HFF-Myc (cell line): ENCODE measurements at regions not wholly inside any gene's neighbourhood (a gene's known extent, or its start where the extent isn't known, plus 50 kb on each side); places are given as distances from the start of the nearest gene placed in this dataset.
A peak's percentile ranks its signal among the peaks of the same experiment; 100 is the strongest.

Experiments used
- DNase-seq: peaks from one replicate; pipeline ENCODE4 v3.0.0-alpha.2; 2011; ENCODE audit warnings: low read depth; ENCODE audit errors: extremely low read depth
- H3K4me3 ChIP-seq: replicated peaks from 2 replicates; pipeline ENCODE4 v1.5.1; 2011; ENCODE audit warnings: low read depth, mild to moderate bottlenecking, control low read depth, low read length
- CTCF ChIP-seq: IDR thresholded peaks from 2 replicates; pipeline ENCODE4 v1.5.1; 2012; ENCODE audit warnings: mild to moderate bottlenecking, low read depth, low read length, control low read depth; ENCODE audit errors: missing control alignments

DNA sequence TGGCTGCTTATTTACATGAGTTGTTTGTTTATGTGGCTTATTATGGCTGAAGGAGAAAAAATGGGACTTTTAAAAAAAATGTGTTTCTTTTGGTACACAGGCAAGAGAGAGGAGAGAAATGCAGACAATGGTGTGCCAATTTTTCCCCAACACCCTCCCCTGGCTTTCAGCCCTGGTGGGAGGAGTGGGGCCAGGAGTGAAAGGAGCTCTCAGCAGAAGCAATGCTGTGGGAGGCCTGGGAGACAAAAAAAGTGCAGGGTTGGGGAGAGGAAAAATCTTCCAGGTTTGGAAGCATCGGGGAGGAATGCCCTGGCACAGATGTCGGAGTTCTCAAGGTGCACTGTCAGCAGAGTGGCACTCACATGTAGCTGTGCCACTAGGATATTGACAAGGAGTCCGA, 117.7 kb upstream of the FOXB1 start:
- no peak for DNase-seq
- TF ChIP-seq CTCF, result no peak
- H3K4me3 ChIP-seq, result no peak overlapping the region

- no peak for TF ChIP-seq CTCF
- no peak overlapping the region for H3K4me3 ChIP-seq
- peak; percentile 7 for DNase-seq
These were observed 118.3 kb upstream of the FOXB1 start for GRCh38 chr15:59885832-59886231.

DNA sequence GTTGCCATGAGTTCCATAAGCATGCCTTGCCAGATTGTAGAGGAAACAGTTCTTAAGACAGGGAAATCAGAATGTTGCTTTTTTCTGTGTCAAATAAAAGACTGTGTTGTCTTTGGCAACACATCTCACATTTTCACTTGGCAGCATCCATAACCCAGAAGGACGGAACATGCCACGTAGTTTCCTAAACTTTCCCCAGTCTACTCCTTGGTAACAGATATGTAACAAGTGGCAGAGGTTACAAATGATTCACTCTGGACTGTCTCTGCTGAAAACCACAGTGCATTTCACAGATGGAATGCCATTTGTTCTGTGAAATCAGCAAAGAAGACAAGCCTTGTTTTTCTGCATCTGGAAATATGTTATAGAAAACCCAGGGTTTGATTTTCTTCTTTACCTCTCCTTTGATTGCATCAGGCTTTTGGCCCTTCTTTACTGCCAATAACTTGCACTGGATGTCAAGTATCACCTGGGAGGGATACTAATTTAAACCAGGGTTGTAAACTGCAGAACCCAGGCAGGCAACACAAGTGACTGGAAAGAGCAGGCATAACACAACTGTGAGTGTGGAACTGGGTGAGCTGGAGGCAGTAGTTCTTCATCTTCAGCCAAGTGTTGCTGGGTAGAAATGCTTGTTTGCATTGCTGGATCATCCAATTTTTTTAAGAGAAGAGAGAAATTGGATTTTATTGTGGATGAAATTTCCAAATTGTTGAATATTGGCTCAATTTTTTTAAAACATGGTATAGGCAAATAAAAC, 124.4 kb upstream of the FOXB1 start:
- no peak for TF ChIP-seq CTCF
- no peak for DNase-seq
- no peak overlapping the region for H3K4me3 ChIP-seq

GRCh38 chr15:59876140-59876539, 128.0 kb upstream of the FOXB1 start:
- no peak for DNase-seq
- no peak overlapping the region for H3K4me3 ChIP-seq
- no peak for TF ChIP-seq CTCF

DNA sequence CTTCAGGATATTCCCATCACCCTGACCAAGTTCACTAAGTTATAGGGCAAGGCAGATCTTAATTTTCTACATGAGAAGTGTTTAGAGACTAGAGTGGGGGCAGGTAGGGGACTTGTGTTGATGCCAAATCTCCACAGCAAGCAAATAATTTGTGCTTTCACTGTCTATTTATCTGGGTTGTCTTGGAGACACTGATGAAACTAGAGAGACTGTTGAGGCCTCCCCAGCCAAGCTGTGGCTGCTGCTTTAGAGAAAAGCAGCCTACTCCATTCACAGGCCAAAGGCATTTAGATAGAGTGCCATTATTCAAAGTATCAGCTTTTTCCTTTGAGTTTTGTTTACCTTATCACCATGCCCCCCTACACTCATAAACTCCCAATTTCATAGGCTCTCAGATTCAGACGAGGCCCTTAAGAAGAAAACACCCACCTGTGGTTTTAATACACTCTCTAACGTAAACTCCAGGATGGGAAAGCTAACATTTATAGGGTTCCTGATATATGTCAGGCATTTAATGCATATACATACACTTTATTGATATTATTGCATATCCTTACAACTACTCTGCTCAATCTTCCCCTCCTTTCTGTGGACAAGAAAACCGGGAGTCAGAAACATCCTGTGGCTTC, 130.4 kb upstream of the FOXB1 start:
- H3K4me3 ChIP-seq, result no peak overlapping the region
- DNase-seq, result no peak
- TF ChIP-seq CTCF, result no peak

GRCh38 chr15:59867086-59867855, 136.8 kb upstream of the FOXB1 start:
- no peak overlapping the region for H3K4me3 ChIP-seq
- no peak for TF ChIP-seq CTCF
- no peak for DNase-seq
